NCI-H2029 (cell line): ENCODE measurements at regions not wholly inside any gene's neighbourhood (a gene's known extent, or its start where the extent isn't known, plus 50 kb on each side); places are given as distances from the start of the nearest gene placed in this dataset.
"Not testable (repeated sequence)": the region's sequence is repeated elsewhere in the genome, so short reads cannot be mapped to it uniquely, and the experiment has no call there.

Experiments used
- DNase-seq: peaks from one replicate; lab custom pipeline; 2025; lab: John Stamatoyannopoulos, UW

GRCh38 chr5:42894057-42894456 is 82.4 kb upstream of the SELENOP start:
- no peak for DNase-seq

GRCh38 chr5:42889311-42889933 is 77.7 kb upstream of the SELENOP start:
- peak; percentile 67 for DNase-seq

GRCh38 chr5:42888771-42889170 is 77.1 kb upstream of the SELENOP start:
- no peak for DNase-seq

GRCh38 chr5:42887575-42887974 is 75.9 kb upstream of the SELENOP start:
- no peak for DNase-seq

- DNase-seq: peak; percentile 75
Observed at GRCh38 chr5:42887097-42887496, 75.4 kb upstream of the SELENOP start.

GRCh38 chr5:42886635-42887034 is 74.9 kb upstream of the SELENOP start:
- no peak for DNase-seq

GRCh38 chr5:42884326-42884725 is 72.6 kb upstream of the SELENOP start:
- DNase-seq: no peak

GRCh38 chr5:42881416-42882117 is 69.9 kb upstream of the SELENOP start:
- no peak for DNase-seq

- no peak for DNase-seq
Observed at GRCh38 chr5:42880496-42881150, 68.9 kb upstream of the SELENOP start.

- no peak for DNase-seq
Observed at GRCh38 chr5:42879291-42879690, 67.6 kb upstream of the SELENOP start.

GRCh38 chr5:42878550-42878949 is 66.9 kb upstream of the SELENOP start:
- no peak for DNase-seq

- DNase-seq: no peak
Observed at GRCh38 chr5:42878041-42878440, 66.3 kb upstream of the SELENOP start.

- no peak for DNase-seq
Observed at GRCh38 chr5:42877431-42877830, 65.7 kb upstream of the SELENOP start.

GRCh38 chr5:42876375-42876844 is 64.7 kb upstream of the SELENOP start:
- DNase-seq: no peak

- no peak for DNase-seq
Observed at GRCh38 chr5:42875785-42876374, 64.2 kb upstream of the SELENOP start.

- DNase-seq: no peak
Observed at GRCh38 chr5:42875211-42875610, 63.5 kb upstream of the SELENOP start.

GRCh38 chr5:42874621-42875198 is 63.0 kb upstream of the SELENOP start:
- DNase-seq: no peak

GRCh38 chr5:42872865-42873264 is 61.2 kb upstream of the SELENOP start:
- DNase-seq: no peak

- DNase-seq: no peak
Observed at GRCh38 chr5:42870882-42871418, 59.3 kb upstream of the SELENOP start.

- not testable (repeated sequence) for DNase-seq
Observed at GRCh38 chr5:42868417-42868816, 56.7 kb upstream of the SELENOP start.

GRCh38 chr5:42864749-42865148 is 53.1 kb upstream of the SELENOP start:
- DNase-seq: not testable (repeated sequence)
